ENCODE measurements at regions not wholly inside any gene's neighbourhood (a gene's known extent, or its start where the extent isn't known, plus 50 kb on each side); places are given as distances from the start of the nearest gene placed in this dataset.
A peak's percentile ranks its signal among the peaks of the same experiment; 100 is the strongest.

DNA sequence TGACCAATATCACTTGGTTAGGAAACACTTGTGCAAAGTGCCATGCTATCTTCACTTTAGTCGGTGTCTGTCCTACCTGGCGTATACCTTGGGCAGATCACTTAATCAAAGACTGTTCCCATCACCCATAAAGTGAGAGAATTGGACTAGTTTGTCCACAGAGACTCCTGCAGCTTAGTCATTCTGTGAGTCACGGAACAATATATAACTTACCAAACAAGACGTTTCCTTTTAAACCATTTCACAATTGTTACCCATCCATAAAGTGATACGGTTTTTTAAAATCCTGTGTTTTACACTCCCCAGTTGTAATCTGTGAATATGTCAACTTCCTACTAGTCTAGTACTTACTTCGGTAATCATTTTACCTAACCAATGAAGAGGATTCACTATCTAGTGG is 499.3 kb upstream of the SMIM21 start:
- DNase-seq, result no peak
- no peak overlapping the region for H3K4me3 Mint-ChIP-seq
- H3K9me3 ChIP-seq (ENCODE audit: control insufficient read depth, low read length), result no peaks in the 10 kb centered on the region
- H3K9ac ChIP-seq (ENCODE audit: extremely low read depth, low read length, poor library complexity, severe bottlenecking), result no peak overlapping the region
- H3K9me3 Mint-ChIP-seq, result no peaks in the 10 kb centered on the region
- no peaks in the 10 kb centered on the region for H3K27me3 ChIP-seq (ENCODE audit: control insufficient read depth, insufficient read depth, low read length, poor library complexity, severe bottlenecking)
- H3K4me1 Mint-ChIP-seq, result peaks cover 5% of the 10 kb centered on the region
- H3K27me3 Mint-ChIP-seq (ENCODE audit: insufficient read depth), result no peaks in the 10 kb centered on the region
- H3K4me3 ChIP-seq (ENCODE audit: low read length), result no peak overlapping the region
- H3K27ac ChIP-seq (ENCODE audit: low read depth, low read length), result no peak overlapping the region
- 95 to 96% methylated on average over 5 to 6 of the region's 6 CpGs for WGBS, 2 experiments (ENCODE audit: insufficient coverage in 1 of 2, insufficient read length in 1 of 2)
- H3K4me1 ChIP-seq (ENCODE audit: control insufficient read depth, insufficient read depth, low read length), result no peaks in the 10 kb centered on the region
- TF ChIP-seq, protein P1, sequence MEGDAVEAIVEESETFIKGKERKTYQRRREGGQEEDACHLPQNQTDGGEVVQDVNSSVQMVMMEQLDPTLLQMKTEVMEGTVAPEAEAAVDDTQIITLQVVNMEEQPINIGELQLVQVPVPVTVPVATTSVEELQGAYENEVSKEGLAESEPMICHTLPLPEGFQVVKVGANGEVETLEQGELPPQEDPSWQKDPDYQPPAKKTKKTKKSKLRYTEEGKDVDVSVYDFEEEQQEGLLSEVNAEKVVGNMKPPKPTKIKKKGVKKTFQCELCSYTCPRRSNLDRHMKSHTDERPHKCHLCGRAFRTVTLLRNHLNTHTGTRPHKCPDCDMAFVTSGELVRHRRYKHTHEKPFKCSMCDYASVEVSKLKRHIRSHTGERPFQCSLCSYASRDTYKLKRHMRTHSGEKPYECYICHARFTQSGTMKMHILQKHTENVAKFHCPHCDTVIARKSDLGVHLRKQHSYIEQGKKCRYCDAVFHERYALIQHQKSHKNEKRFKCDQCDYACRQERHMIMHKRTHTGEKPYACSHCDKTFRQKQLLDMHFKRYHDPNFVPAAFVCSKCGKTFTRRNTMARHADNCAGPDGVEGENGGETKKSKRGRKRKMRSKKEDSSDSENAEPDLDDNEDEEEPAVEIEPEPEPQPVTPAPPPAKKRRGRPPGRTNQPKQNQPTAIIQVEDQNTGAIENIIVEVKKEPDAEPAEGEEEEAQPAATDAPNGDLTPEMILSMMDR (conservative IDR thresholded peaks at IDR 0.05), result no peak
- H3K27ac Mint-ChIP-seq, result no peak overlapping the region
- no peaks in the 10 kb centered on the region for H3K36me3 Mint-ChIP-seq (ENCODE audit: low read depth)
- no peaks in the 10 kb centered on the region for H3K36me3 ChIP-seq (ENCODE audit: control insufficient read depth, insufficient read depth, low read length)

DNA sequence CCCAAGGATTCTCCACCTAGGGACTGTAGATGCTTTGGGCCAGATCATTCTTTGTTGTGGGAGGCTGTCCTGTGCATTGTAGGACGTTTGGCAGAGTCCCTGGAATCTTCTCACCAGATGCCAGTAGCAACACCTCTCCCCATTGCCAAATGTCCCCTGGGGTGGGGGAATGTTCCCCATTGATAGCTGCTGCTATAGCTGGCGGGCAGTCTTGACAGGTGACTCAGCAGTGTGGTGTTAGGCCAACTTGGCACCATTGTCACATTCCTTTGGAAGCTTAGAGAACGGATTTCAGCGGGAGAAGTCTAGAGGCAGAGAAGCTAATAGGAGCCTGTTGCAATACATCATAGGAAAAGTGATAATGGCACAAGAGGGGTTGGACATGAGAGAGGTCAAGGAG is 495.7 kb upstream of the SMIM21 start:
- DNase-seq, result peak; percentile 91
- peaks cover 2% of the 10 kb centered on the region for H3K27me3 Mint-ChIP-seq (ENCODE audit: insufficient read depth)
- H3K4me1 Mint-ChIP-seq, result peaks cover 5% of the 10 kb centered on the region
- H3K4me3 Mint-ChIP-seq, result no peak overlapping the region
- no peak overlapping the region for H3K4me3 ChIP-seq (ENCODE audit: low read length)
- 70 to 100% methylated on average over 1 to 4 of the region's 4 CpGs for WGBS, 2 experiments (ENCODE audit: insufficient coverage in 1 of 2, insufficient read length in 1 of 2)
- H3K9ac ChIP-seq (ENCODE audit: extremely low read depth, low read length, poor library complexity, severe bottlenecking), result no peak overlapping the region
- H3K36me3 ChIP-seq (ENCODE audit: control insufficient read depth, insufficient read depth, low read length), result no peaks in the 10 kb centered on the region
- peaks cover 2% of the 10 kb centered on the region for H3K27me3 ChIP-seq (ENCODE audit: control insufficient read depth, insufficient read depth, low read length, poor library complexity, severe bottlenecking)
- no peaks in the 10 kb centered on the region for H3K36me3 Mint-ChIP-seq (ENCODE audit: low read depth)
- H3K27ac Mint-ChIP-seq, result no peak overlapping the region
- H3K9me3 Mint-ChIP-seq, result no peaks in the 10 kb centered on the region
- no peaks in the 10 kb centered on the region for H3K4me1 ChIP-seq (ENCODE audit: control insufficient read depth, insufficient read depth, low read length)
- TF ChIP-seq, protein P1 (conservative IDR thresholded peaks at IDR 0.05), result no peak
- H3K27ac ChIP-seq (ENCODE audit: low read depth, low read length), result no peak overlapping the region
- H3K9me3 ChIP-seq (ENCODE audit: control insufficient read depth, low read length), result no peaks in the 10 kb centered on the region

DNA sequence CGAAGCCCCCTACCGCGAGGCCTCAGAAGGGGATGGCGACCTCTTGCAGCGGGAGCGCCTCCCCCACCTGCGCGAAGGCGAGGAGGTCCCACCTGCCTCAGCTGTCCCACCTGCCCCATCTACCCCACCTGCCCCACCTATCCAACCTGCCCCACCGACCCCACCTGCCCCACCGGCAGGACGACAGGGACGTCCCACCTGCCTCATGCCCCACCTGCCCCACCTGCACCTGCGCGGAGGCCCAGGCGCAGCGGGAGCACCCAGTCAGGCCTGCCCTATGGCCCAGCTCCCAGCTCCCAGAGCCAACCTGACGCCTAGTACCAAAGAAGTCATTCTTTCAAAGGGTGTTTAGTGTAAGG is 489.1 kb upstream of the SMIM21 start:
- Histone ChIP-seq H3K4me3 (ENCODE audit: low read length) (peak overlapping the region; percentile 72), H3K9ac (ENCODE audit: extremely low read depth, low read length, poor library complexity, severe bottlenecking) (no peak overlapping the region), H3K36me3 (ENCODE audit: control insufficient read depth, insufficient read depth, low read length) (no peaks in the 10 kb centered on the region), H3K4me1 (ENCODE audit: control insufficient read depth, insufficient read depth, low read length) (no peaks in the 10 kb centered on the region), H3K9me3 (ENCODE audit: control insufficient read depth, low read length) (no peaks in the 10 kb centered on the region), H3K27me3 (ENCODE audit: control insufficient read depth, insufficient read depth, low read length, poor library complexity, severe bottlenecking) (peaks cover 25% of the 10 kb centered on the region), H3K27ac (ENCODE audit: low read depth, low read length) (no peak overlapping the region)
- WGBS, 2 experiments (ENCODE audit: insufficient coverage in 1 of 2, insufficient read length in 1 of 2), result 42 to 50% methylated on average over 2 to 18 of the region's 18 CpGs
- Mint-ChIP-seq H3K4me1 (no peaks in the 10 kb centered on the region), H3K27ac (no peak overlapping the region), H3K36me3 (ENCODE audit: low read depth) (no peaks in the 10 kb centered on the region), H3K4me3 (peak overlapping the region; percentile 55), H3K9me3 (no peaks in the 10 kb centered on the region), H3K27me3 (ENCODE audit: insufficient read depth) (peaks cover 27% of the 10 kb centered on the region)
- DNase-seq, result no peak
- TF ChIP-seq, protein P1 (conservative IDR thresholded peaks at IDR 0.05), result no peak

Measured in endodermal cell (in vitro differentiated cells).